B cell (primary cell): ENCODE measurements at regions not wholly inside any gene's neighbourhood (a gene's known extent, or its start where the extent isn't known, plus 50 kb on each side); places are given as distances from the start of the nearest gene placed in this dataset.

Experiments used
- ATAC-seq: fragments of 200-7000 bp; cut with Tn5 transposase; one replicate; pipeline ENCODE4 v1.10.0; 2021; ENCODE audit warnings: low read depth, mild to moderate bottlenecking, moderate number of reproducible peaks, moderate library complexity
- CTCF ChIA-PET: fragments of 350-600 bp; sonication (Branson Sonifier 250); formaldehyde crosslinking; loops from one replicate; lab custom pipeline; 2021; ENCODE audit warnings: antibody characterized with exemption, inconsistent platforms; lab: Charles Lee
- POLR2A ChIA-PET: fragments of 350-600 bp; sonication (Branson Sonifier 250); formaldehyde crosslinking; loops from one replicate; lab custom pipeline; 2021; ENCODE audit warnings: antibody characterized with exemption; lab: Charles Lee
- DNase-seq: peaks from one replicate; pipeline ENCODE4 v3.0.0; 2013
- H2AFZ ChIP-seq: 2 replicates; pipeline ENCODE4 v1.6.1; 2012; ENCODE audit warnings: mild to moderate bottlenecking, low read depth, low read length; ENCODE audit not compliant: insufficient read depth, poor library complexity, severe bottlenecking
- H3K27ac ChIP-seq, 2 donors: 1 replicate in 1 of 2; 2 replicates in 1 of 2; pipeline ENCODE4 v1.5.1; 2012 to 2013; ENCODE audit warnings: low read length in 2 of 2, mild to moderate bottlenecking in 2 of 2, moderate library complexity in 1 of 2
- H3K27me3 ChIP-seq, 4 experiments: fragments of 200-600 bp in 1 of 4; sonication (generic) in 1 of 4; replicated peaks in 1 of 4; 1 replicate in 2 of 4; 2 replicates in 2 of 4; pipeline versions ENCODE4 v1.6.1 to v1.7.0; 2013 to 2016; ENCODE audit warnings: low read length in 3 of 4, mild to moderate bottlenecking in 2 of 4, mixed read lengths in 1 of 4, moderate library complexity in 1 of 4; ENCODE audit not compliant: insufficient read depth in 4 of 4, control insufficient read depth in 3 of 4; ENCODE audit errors: control extremely low read depth in 1 of 4
- H3K36me3 ChIP-seq, 2 experiments: replicated peaks in 1 of 2; 1 replicate in 1 of 2; 2 replicates in 1 of 2; pipeline versions ENCODE4 v1.6.1 to v1.7.1; 2013; ENCODE audit warnings: low read length in 1 of 2; ENCODE audit not compliant: insufficient read depth in 2 of 2, control insufficient read depth in 1 of 2; ENCODE audit errors: control extremely low read depth in 1 of 2, extremely low read depth in 1 of 2
- H3K4me1 ChIP-seq, 2 donors: fragments of 200-600 bp in 1 of 2; sonication (generic) in 1 of 2; 1 replicate in 1 of 2; 2 replicates in 1 of 2; pipeline versions ENCODE4 v1.5.1 to v1.6.1; 2013 to 2017; ENCODE audit warnings: low read length in 2 of 2; ENCODE audit not compliant: control insufficient read depth in 2 of 2, insufficient read depth in 2 of 2
- H3K4me2 ChIP-seq: replicated peaks from 2 replicates; pipeline ENCODE3; 2012; ENCODE audit warnings: mild to moderate bottlenecking, low read depth, low read length; ENCODE audit not compliant: poor library complexity, severe bottlenecking
- H3K4me3 ChIP-seq, 5 experiments: fragments of 200-600 bp in 1 of 5; sonication (generic) in 1 of 5; 1 replicate in 3 of 5; 2 replicates in 2 of 5; pipeline versions ENCODE4 v1.5.1 to v1.7.0; 2011 to 2016; ENCODE audit warnings: low read length in 4 of 5, mild to moderate bottlenecking in 4 of 5, low read depth in 2 of 5, control low read depth in 1 of 5, moderate library complexity in 1 of 5; ENCODE audit not compliant: insufficient read depth in 1 of 5; ENCODE audit errors: control extremely low read depth in 1 of 5, extremely low read depth in 1 of 5
- H3K79me2 ChIP-seq: fragments of 200-600 bp; sonication (generic); one replicate; pipeline ENCODE4 v1.6.0; 2016; ENCODE audit warnings: low read length; ENCODE audit not compliant: control insufficient read depth, insufficient read depth
- H3K9ac ChIP-seq: fragments of 200-600 bp; sonication (generic); 2 replicates; pipeline ENCODE4 v1.6.1; 2017; ENCODE audit warnings: mild to moderate bottlenecking, low read length, moderate library complexity
- H3K9me3 ChIP-seq, 3 donors: one replicate each; pipeline versions ENCODE4 v1.6.1 to v1.7.1; 2013; ENCODE audit warnings: low read length in 2 of 3; ENCODE audit not compliant: control insufficient read depth in 2 of 3, insufficient read depth in 1 of 3; ENCODE audit errors: control extremely low read depth in 1 of 3
- H4K20me1 ChIP-seq: 2 replicates; pipeline ENCODE4 v1.6.0; 2012; ENCODE audit warnings: mild to moderate bottlenecking, low read length; ENCODE audit not compliant: insufficient read depth, control insufficient read depth, poor library complexity, severe bottlenecking
- H3K27ac Mint-ChIP-seq: one replicate; pipeline ENCODE4 v1.8.0; 2021; ENCODE audit warnings: mixed read lengths
- H3K27me3 Mint-ChIP-seq: one replicate; pipeline ENCODE4 v1.8.0; 2021; ENCODE audit warnings: mixed read lengths
- H3K4me1 Mint-ChIP-seq: one replicate; pipeline ENCODE4 v1.8.0; 2021; ENCODE audit warnings: mixed read lengths
- H3K4me3 Mint-ChIP-seq: one replicate; pipeline ENCODE4 v1.8.0; 2021; ENCODE audit warnings: mixed read lengths
- H3K9me3 Mint-ChIP-seq: one replicate; pipeline ENCODE4 v1.8.0; 2022; ENCODE audit warnings: mixed read lengths; ENCODE audit not compliant: insufficient read depth
- CTCF ChIP-seq: fragments of 200-600 bp; IDR thresholded peaks from one replicate; pipeline ENCODE4 v1.8.0; 2022; ENCODE audit warnings: antibody characterized with exemption, mild to moderate bottlenecking
- EZH2 ChIP-seq: IDR thresholded peaks from 2 replicates; pipeline ENCODE4 v1.6.1; 2012; ENCODE audit warnings: borderline replicate concordance, low read depth, mild to moderate bottlenecking, moderate library complexity, low read length; ENCODE audit not compliant: insufficient read depth, poor library complexity, severe bottlenecking
- WGBS: methylation state at CpG from one replicate; pipeline ENCODE4 v1.1.5; 2013; ENCODE audit warnings: missing lambda C conversion rate; ENCODE audit not compliant: insufficient coverage; 5-methylcytosine and 5-hydroxymethylcytosine counted together
- intact Hi-C: fragments of 100-400 bp; cut with micrococcal nuclease; formaldehyde crosslinking; loops from one replicate; pipeline ENCODE4 v1.10.0; 2022

DNA sequence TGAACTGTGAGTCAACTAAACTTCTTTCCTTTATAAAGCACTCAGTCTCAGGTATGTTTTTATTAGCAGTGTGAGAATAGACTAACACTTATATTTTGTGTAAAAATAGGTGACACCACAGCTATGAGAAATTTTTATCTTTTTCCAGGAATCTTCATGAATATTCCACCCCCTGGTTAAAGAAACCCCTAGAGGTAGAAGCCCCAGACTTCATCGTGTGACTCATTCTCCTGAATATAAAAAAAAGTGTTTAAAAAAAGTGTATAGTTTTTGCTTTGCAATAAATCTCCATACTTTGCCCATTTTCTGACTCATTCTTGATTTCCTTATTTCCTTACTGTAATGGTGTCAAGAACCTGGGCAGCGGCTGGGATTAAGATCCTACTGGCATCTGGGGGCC is 667.6 kb upstream of the CELF2 start:
- H3K27me3 Mint-ChIP-seq: no peaks in the 10 kb centered on the region
- ChIA-PET CTCF (no interaction called here), POLR2A (no interaction called here)

GRCh38 chr10:10351451-10351850 is 666.2 kb upstream of the CELF2 start:
- intact Hi-C loops: no loop called here
- Histone ChIP-seq H3K4me3 (no peak overlapping the region), H3K27me3 (no peaks in the 10 kb centered on the region), H3K4me2 (no peak overlapping the region), H3K9me3 (no peaks in the 10 kb centered on the region), H3K36me3 (no peaks in the 10 kb centered on the region), H2AFZ (no peak overlapping the region), H3K4me1 (no peaks in the 10 kb centered on the region), H3K9ac (no peak overlapping the region), H3K79me2 (no peaks in the 10 kb centered on the region), H4K20me1 (no peaks in the 10 kb centered on the region), H3K27ac (no peak overlapping the region)
- H3K27ac Mint-ChIP-seq: no peak overlapping the region
- DNase-seq: no peak
- no peaks in the 10 kb centered on the region for H3K27me3 Mint-ChIP-seq
- ChIA-PET POLR2A (no interaction called here), CTCF (no interaction called here)
- no peak for ATAC-seq
- H3K4me1 Mint-ChIP-seq: no peaks in the 10 kb centered on the region
- TF ChIP-seq CTCF: no peak
- no peak for TF ChIP-seq EZH2
- no peak overlapping the region for H3K4me3 Mint-ChIP-seq
- no peaks in the 10 kb centered on the region for H3K9me3 Mint-ChIP-seq
- WGBS: no CpG with 5 or more reads among the region's 2 CpGs

More for the DNA sequence above, 667.6 kb upstream of the CELF2 start:
- Mint-ChIP-seq H3K27ac (no peak overlapping the region), H3K4me1 (no peaks in the 10 kb centered on the region), H3K9me3 (no peaks in the 10 kb centered on the region), H3K4me3 (no peak overlapping the region)
- Histone ChIP-seq H3K9ac (no peak overlapping the region), H3K79me2 (no peaks in the 10 kb centered on the region), H3K9me3 (no peaks in the 10 kb centered on the region), H3K36me3 (no peaks in the 10 kb centered on the region), H3K27ac (no peak overlapping the region), H4K20me1 (no peaks in the 10 kb centered on the region), H3K4me2 (no peak overlapping the region), H3K4me3 (no peak overlapping the region), H3K27me3 (no peaks in the 10 kb centered on the region), H2AFZ (no peak overlapping the region), H3K4me1 (no peaks in the 10 kb centered on the region)
- no peak for ATAC-seq
- TF ChIP-seq CTCF (no peak), EZH2 (no peak)
- WGBS: no CpG with 5 or more reads among the region's 2 CpGs
- intact Hi-C loops: no loop called here
- DNase-seq: no peak
